Ammon's horn (tissue), 1 donor: ENCODE measurements at regions not wholly inside any gene's neighbourhood (a gene's known extent, or its start where the extent isn't known, plus 50 kb on each side); places are given as distances from the start of the nearest gene placed in this dataset.

Experiments
- DNase-seq: peaks from one replicate; pipeline ENCODE4 v3.0.0-alpha.2; 2016; ENCODE audit warnings: low spot score

GRCh38 chr3:71850654-71851053, 65.7 kb upstream of the PROK2 start:
- DNase-seq = no peak

- no peak for DNase-seq
Measured at GRCh38 chr3:71849681-71850080, 64.7 kb upstream of the PROK2 start.

DNA sequence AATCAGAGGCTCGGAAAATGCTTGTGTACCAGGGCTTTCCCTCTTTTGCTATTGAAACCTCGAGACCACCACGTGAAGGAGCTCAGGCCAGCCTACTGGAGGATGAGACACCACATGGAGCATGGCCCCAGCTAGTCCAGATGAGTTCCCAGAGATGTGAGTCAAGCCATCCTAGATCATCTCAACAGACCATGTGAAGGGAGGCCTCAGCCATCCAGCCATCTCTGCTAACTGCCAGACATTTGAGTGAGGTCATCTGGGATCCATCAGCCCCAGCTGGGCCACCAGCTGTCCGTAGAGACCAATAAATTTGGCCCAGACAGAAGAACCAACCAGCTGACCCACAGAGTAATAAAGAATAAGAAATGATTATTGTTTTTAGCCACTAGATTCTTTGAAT, 62.8 kb upstream of the PROK2 start:
- no peak for DNase-seq

- no peak for DNase-seq
Measured at GRCh38 chr3:71846185-71846584, 61.2 kb upstream of the PROK2 start.

- DNase-seq = no peak
Measured at GRCh38 chr3:71843071-71843470, 58.1 kb upstream of the PROK2 start.

- DNase-seq = no peak
Measured at GRCh38 chr3:71838406-71838805, 53.5 kb upstream of the PROK2 start.
